ENCODE measurements at regions not wholly inside any gene's neighbourhood (a gene's known extent, or its start where the extent isn't known, plus 50 kb on each side); places are given as distances from the start of the nearest gene placed in this dataset.

GRCh38 chr5:135272311-135272805, 126.7 kb downstream of the MACROH2A1 start:
- TF ChIP-seq BCLAF1 (IDR thresholded peaks at IDR 0.05) (no peak), ZNF546 (CRISPR knock-in tag; conservative IDR thresholded peaks at IDR 0.05) (no peak), CTCF (CRISPR knock-in tag; IDR thresholded peaks at IDR 0.05) (no peak), POLR2A (IDR thresholded peaks at IDR 0.05; ENCODE audit: insufficient read depth in 1 of 2, low read depth in 2 of 2, low read length in 2 of 2) (no peak), HMG20B (CRISPR knock-in tag; conservative IDR thresholded peaks at IDR 0.05) (no peak), E2F2 (CRISPR knock-in tag; IDR thresholded peaks at IDR 0.05; ENCODE audit: borderline replicate concordance) (no peak), THAP7 (CRISPR knock-in tag; IDR thresholded peaks at IDR 0.05) (no peak), ZNF747 (CRISPR knock-in tag; IDR thresholded peaks at IDR 0.05; ENCODE audit: borderline replicate concordance) (no peak), BHLHE40 (IDR thresholded peaks at IDR 0.05; ENCODE audit: low read length) (no peak), CBFB (CRISPR knock-in tag; IDR thresholded peaks at IDR 0.05) (no peak)

Measured in HepG2 (cell line).